DOHH2 (cell line): ENCODE measurements at regions not wholly inside any gene's neighbourhood (a gene's known extent, or its start where the extent isn't known, plus 50 kb on each side); places are given as distances from the start of the nearest gene placed in this dataset.

Source experiments
- H3F3A ChIP-seq: fragments of 200-600 bp; sonication (generic), shearing (Covaris generic); 2 replicates; pipeline ENCODE4 v1.6.0; 2016; ENCODE audit warnings: antibody characterized with exemption, mild to moderate bottlenecking; ENCODE audit not compliant: control insufficient read depth, insufficient read depth
- H3K27ac ChIP-seq: fragments of 200-600 bp; sonication (generic); 2 replicates; pipeline ENCODE4 v1.5.1; 2014; ENCODE audit warnings: low read depth, mild to moderate bottlenecking, low read length, moderate library complexity
- H3K27me3 ChIP-seq: fragments of 200-600 bp; sonication (generic); 2 replicates; pipeline ENCODE4 v1.6.1; 2014; ENCODE audit warnings: mild to moderate bottlenecking, low read length, mixed read lengths; ENCODE audit not compliant: control insufficient read depth
- H3K36me3 ChIP-seq: fragments of 200-600 bp; sonication (generic); 2 replicates; pipeline ENCODE4 v1.6.1; 2014; ENCODE audit warnings: mild to moderate bottlenecking, low read length, moderate library complexity, mixed read lengths; ENCODE audit not compliant: control insufficient read depth
- H3K4me1 ChIP-seq: fragments of 200-600 bp; sonication (generic); 2 replicates; pipeline ENCODE4 v1.6.1; 2014; ENCODE audit warnings: mild to moderate bottlenecking, low read length, mixed read lengths; ENCODE audit not compliant: control insufficient read depth
- H3K4me2 ChIP-seq: fragments of 200-600 bp; sonication (generic); 2 replicates; pipeline ENCODE4 v1.6.0; 2014; ENCODE audit warnings: mild to moderate bottlenecking, low read length, moderate library complexity
- H3K4me3 ChIP-seq: fragments of 200-600 bp; sonication (generic); 2 replicates; pipeline ENCODE4 v1.5.1; 2014; ENCODE audit warnings: mild to moderate bottlenecking, low read length, mixed read lengths
- H3K79me2 ChIP-seq: fragments of 200-600 bp; sonication (generic); 2 replicates; pipeline ENCODE4 v1.6.1; 2014; ENCODE audit warnings: mild to moderate bottlenecking, low read length, mixed read lengths; ENCODE audit not compliant: control insufficient read depth
- H3K9me2 ChIP-seq: fragments of 200-600 bp; sonication (generic); replicated peaks from 2 replicates; pipeline ENCODE4 v1.6.1; 2014; ENCODE audit warnings: mild to moderate bottlenecking, low read length, mixed read lengths; ENCODE audit not compliant: control insufficient read depth
- H3K9me3 ChIP-seq: fragments of 200-600 bp; sonication (generic); 2 replicates; pipeline ENCODE4 v1.6.1; 2014; ENCODE audit warnings: antibody characterized with exemption, low read length, mixed read lengths; ENCODE audit not compliant: control insufficient read depth, insufficient read depth
- H4K20me1 ChIP-seq: fragments of 200-600 bp; sonication (generic); 2 replicates; pipeline ENCODE4 v1.6.0; 2014; ENCODE audit warnings: low read depth, mild to moderate bottlenecking, antibody characterized with exemption, low read length, moderate library complexity; ENCODE audit not compliant: control insufficient read depth, insufficient read depth
- EZH2phosphoT487 ChIP-seq: fragments of 200-600 bp; sonication (generic); IDR thresholded peaks from 2 replicates; pipeline ENCODE4 v1.6.1; 2017; ENCODE audit warnings: borderline replicate concordance, mild to moderate bottlenecking, antibody characterized with exemption, low read length, moderate library complexity, mixed read lengths
- TF ChIP-seq, protein P1 (sequence below): fragments of 200-600 bp; sonication (generic); IDR thresholded peaks from one replicate; pipeline ENCODE4 v1.5.1; 2014; ENCODE audit warnings: antibody characterized with exemption, mild to moderate bottlenecking, low read depth, low read length; ENCODE audit not compliant: poor library complexity, severe bottlenecking

DNA sequence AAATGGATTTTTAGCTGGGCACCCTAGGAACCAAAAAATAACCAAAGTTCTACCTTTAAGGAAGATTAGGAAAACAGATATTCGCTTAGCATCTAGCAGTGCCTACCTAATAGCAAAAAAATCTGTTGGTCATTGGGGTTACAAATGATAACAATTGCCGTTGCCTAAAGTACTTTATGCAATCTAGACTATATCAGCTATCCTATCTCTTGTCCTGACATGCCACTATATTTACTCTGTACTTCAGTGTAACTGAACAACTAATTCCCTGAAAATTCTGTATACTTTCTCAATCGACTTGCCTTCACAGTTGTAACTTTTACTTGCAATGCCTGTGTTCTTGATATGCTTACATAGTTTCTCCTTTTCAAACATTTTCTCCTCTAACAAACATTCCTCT lies 282.9 kb upstream of the PCDH7 start:
- Histone ChIP-seq H3K4me1 (no peaks in the 10 kb centered on the region), H3K27ac (no peak overlapping the region), H3K4me3 (no peak overlapping the region), H3K9me3 (no peaks in the 10 kb centered on the region), H4K20me1 (no peaks in the 10 kb centered on the region), H3K36me3 (no peaks in the 10 kb centered on the region), H3K27me3 (no peaks in the 10 kb centered on the region), H3K9me2 (no peaks in the 10 kb centered on the region), H3K4me2 (no peak overlapping the region), H3K79me2 (no peaks in the 10 kb centered on the region), H3F3A (no peaks in the 10 kb centered on the region)
- TF ChIP-seq, protein P1, sequence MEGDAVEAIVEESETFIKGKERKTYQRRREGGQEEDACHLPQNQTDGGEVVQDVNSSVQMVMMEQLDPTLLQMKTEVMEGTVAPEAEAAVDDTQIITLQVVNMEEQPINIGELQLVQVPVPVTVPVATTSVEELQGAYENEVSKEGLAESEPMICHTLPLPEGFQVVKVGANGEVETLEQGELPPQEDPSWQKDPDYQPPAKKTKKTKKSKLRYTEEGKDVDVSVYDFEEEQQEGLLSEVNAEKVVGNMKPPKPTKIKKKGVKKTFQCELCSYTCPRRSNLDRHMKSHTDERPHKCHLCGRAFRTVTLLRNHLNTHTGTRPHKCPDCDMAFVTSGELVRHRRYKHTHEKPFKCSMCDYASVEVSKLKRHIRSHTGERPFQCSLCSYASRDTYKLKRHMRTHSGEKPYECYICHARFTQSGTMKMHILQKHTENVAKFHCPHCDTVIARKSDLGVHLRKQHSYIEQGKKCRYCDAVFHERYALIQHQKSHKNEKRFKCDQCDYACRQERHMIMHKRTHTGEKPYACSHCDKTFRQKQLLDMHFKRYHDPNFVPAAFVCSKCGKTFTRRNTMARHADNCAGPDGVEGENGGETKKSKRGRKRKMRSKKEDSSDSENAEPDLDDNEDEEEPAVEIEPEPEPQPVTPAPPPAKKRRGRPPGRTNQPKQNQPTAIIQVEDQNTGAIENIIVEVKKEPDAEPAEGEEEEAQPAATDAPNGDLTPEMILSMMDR = no peak
- TF ChIP-seq EZH2phosphoT487 = no peak

- Histone ChIP-seq H3F3A (no peaks in the 10 kb centered on the region), H3K9me3 (no peaks in the 10 kb centered on the region), H3K27me3 (no peaks in the 10 kb centered on the region), H3K4me2 (no peak overlapping the region), H3K79me2 (no peaks in the 10 kb centered on the region), H3K4me3 (no peak overlapping the region), H3K36me3 (no peaks in the 10 kb centered on the region), H4K20me1 (no peaks in the 10 kb centered on the region), H3K27ac (no peak overlapping the region), H3K9me2 (no peaks in the 10 kb centered on the region), H3K4me1 (no peaks in the 10 kb centered on the region)
- TF ChIP-seq EZH2phosphoT487 = no peak
- TF ChIP-seq, protein P1 = no peak
Observed at GRCh38 chr4:30443289-30443688, 276.9 kb upstream of the PCDH7 start.

- Histone ChIP-seq H3K36me3 (no peaks in the 10 kb centered on the region), H4K20me1 (no peaks in the 10 kb centered on the region), H3K79me2 (no peaks in the 10 kb centered on the region), H3K4me1 (no peaks in the 10 kb centered on the region), H3K9me3 (no peaks in the 10 kb centered on the region), H3K4me2 (no peak overlapping the region), H3K27ac (no peak overlapping the region), H3K27me3 (no peaks in the 10 kb centered on the region), H3K4me3 (no peak overlapping the region), H3F3A (no peaks in the 10 kb centered on the region), H3K9me2 (no peaks in the 10 kb centered on the region)
- TF ChIP-seq EZH2phosphoT487 = no peak
- TF ChIP-seq, protein P1 = no peak
Observed at GRCh38 chr4:30450474-30450873, 269.7 kb upstream of the PCDH7 start.

DNA sequence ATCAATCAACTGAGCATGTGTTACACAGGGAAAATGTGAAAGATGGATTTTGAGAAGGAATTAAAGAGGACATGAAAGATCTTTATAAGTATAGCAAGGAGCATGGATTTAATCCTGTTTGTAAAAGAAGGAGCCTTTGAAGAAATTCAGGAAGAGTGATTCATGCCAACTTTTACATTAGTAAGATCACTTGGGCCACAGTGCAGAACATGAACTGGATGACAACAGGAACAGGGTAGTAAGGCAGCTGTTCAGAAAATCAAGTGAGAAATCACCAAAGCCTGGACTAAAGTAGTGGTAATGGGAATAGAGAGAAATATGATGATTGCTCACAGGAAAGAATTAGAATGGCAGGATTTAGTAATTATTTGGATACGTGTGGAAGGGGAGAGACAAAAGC lies 265.7 kb upstream of the PCDH7 start:
- Histone ChIP-seq H3K36me3 (no peaks in the 10 kb centered on the region), H3K9me2 (no peaks in the 10 kb centered on the region), H3K79me2 (no peaks in the 10 kb centered on the region), H3K27me3 (no peaks in the 10 kb centered on the region), H3K9me3 (no peaks in the 10 kb centered on the region), H3K4me1 (no peaks in the 10 kb centered on the region), H3K4me3 (no peak overlapping the region), H3K27ac (no peak overlapping the region), H3F3A (no peaks in the 10 kb centered on the region), H4K20me1 (no peaks in the 10 kb centered on the region), H3K4me2 (no peak overlapping the region)
- TF ChIP-seq, protein P1 = no peak
- no peak for TF ChIP-seq EZH2phosphoT487
